GM23338 (cell line): ENCODE measurements at regions not wholly inside any gene's neighbourhood (a gene's known extent, or its start where the extent isn't known, plus 50 kb on each side); places are given as distances from the start of the nearest gene placed in this dataset.

Experiments used
- ATAC-seq: fragments of 200-7000 bp; cut with Tn5 transposase; 3 replicates; pipeline ENCODE4 v1.9.1; 2020
- DNase-seq: peaks from one replicate; pipeline ENCODE4 v3.0.0-alpha.2; 2015; ENCODE audit warnings: low spot score
- H2AFZ ChIP-seq: fragments of 200-600 bp; sonication (generic); 2 replicates; pipeline ENCODE4 v1.8.0; 2016; ENCODE audit warnings: antibody characterized with exemption, mild to moderate bottlenecking, moderate library complexity
- H3F3A ChIP-seq: fragments of 200-600 bp; sonication (generic); replicated peaks from 2 replicates; pipeline ENCODE4 v1.8.0; 2017; ENCODE audit warnings: antibody characterized with exemption, mixed run types, low read depth
- H3K27ac ChIP-seq: fragments of 200-600 bp; sonication (generic); 2 replicates; pipeline ENCODE4 v1.6.1; 2016; ENCODE audit warnings: low read depth
- H3K27me3 ChIP-seq: fragments of 200-600 bp; sonication (generic); 2 replicates; pipeline ENCODE4 v1.8.0; 2016; ENCODE audit warnings: mild to moderate bottlenecking, mixed run types, moderate library complexity; ENCODE audit not compliant: insufficient read depth
- H3K36me3 ChIP-seq: fragments of 200-600 bp; sonication (generic); 2 replicates; pipeline ENCODE4 v1.8.0; 2016; ENCODE audit warnings: mild to moderate bottlenecking; ENCODE audit not compliant: insufficient read depth
- H3K4me1 ChIP-seq: fragments of 200-600 bp; sonication (generic); 2 replicates; pipeline ENCODE4 v1.8.0; 2016; ENCODE audit warnings: mild to moderate bottlenecking, moderate library complexity; ENCODE audit not compliant: insufficient read depth
- H3K4me2 ChIP-seq: fragments of 200-600 bp; sonication (generic); 2 replicates; pipeline ENCODE4 v1.7.1; 2017; ENCODE audit warnings: mixed run types
- H3K4me3 ChIP-seq: fragments of 200-600 bp; sonication (generic); 2 replicates; pipeline ENCODE4 v1.6.1; 2016; ENCODE audit warnings: mixed run types
- H3K79me2 ChIP-seq: fragments of 200-600 bp; sonication (generic); replicated peaks from 2 replicates; pipeline ENCODE4 v1.8.0; 2017; ENCODE audit warnings: mild to moderate bottlenecking; ENCODE audit not compliant: insufficient read depth
- H3K9me2 ChIP-seq: fragments of 200-600 bp; sonication (generic); 2 replicates; pipeline ENCODE4 v1.8.0; 2017; ENCODE audit not compliant: insufficient read depth
- H4K20me1 ChIP-seq: fragments of 200-600 bp; sonication (generic); replicated peaks from 2 replicates; pipeline ENCODE4 v1.8.0; 2017; ENCODE audit warnings: mild to moderate bottlenecking; ENCODE audit not compliant: insufficient read depth
- H3K27ac Mint-ChIP-seq: 2 replicates; pipeline ENCODE4 v1.8.0; 2020; ENCODE audit warnings: inconsistent platforms, mild to moderate bottlenecking, moderate library complexity, mixed read lengths
- H3K27me3 Mint-ChIP-seq: 3 replicates; pipeline ENCODE4 v1.8.0; 2022; ENCODE audit warnings: low read depth, mild to moderate bottlenecking, moderate library complexity, mixed read lengths, inconsistent platforms; ENCODE audit not compliant: insufficient read depth, poor library complexity
- H3K36me3 Mint-ChIP-seq: 3 replicates; pipeline ENCODE4 v1.8.0; 2021; ENCODE audit warnings: low read depth, mild to moderate bottlenecking, inconsistent platforms, moderate library complexity, mixed read lengths
- H3K4me1 Mint-ChIP-seq: 3 replicates; pipeline ENCODE4 v1.8.0; 2020; ENCODE audit warnings: mild to moderate bottlenecking, inconsistent platforms, mixed read lengths
- H3K4me3 Mint-ChIP-seq: 3 replicates; pipeline ENCODE4 v1.8.0; 2021; ENCODE audit warnings: moderate library complexity, mild to moderate bottlenecking, inconsistent platforms, mixed read lengths
- H3K9me3 Mint-ChIP-seq: 3 replicates; pipeline ENCODE4 v1.8.0; 2020; ENCODE audit warnings: moderate library complexity, mild to moderate bottlenecking, inconsistent platforms, mixed read lengths
- CREB1 ChIP-seq: fragments of 250-450 bp; sonication (Bioruptor Pico); IDR thresholded peaks from 2 replicates; pipeline ENCODE4 v1.5.0; 2020; ENCODE audit warnings: low read depth, mild to moderate bottlenecking, moderate library complexity
- EZH2 ChIP-seq: fragments of 200-600 bp; sonication (generic); IDR thresholded peaks from one replicate; pipeline ENCODE4 v1.8.0; 2017; ENCODE audit warnings: antibody characterized with exemption, mild to moderate bottlenecking, low read depth; ENCODE audit not compliant: unreplicated experiment
- EZH2phosphoT487 ChIP-seq: fragments of 200-600 bp; sonication (generic); IDR thresholded peaks from one replicate; pipeline ENCODE4 v1.8.1; 2018; ENCODE audit warnings: antibody characterized with exemption; ENCODE audit not compliant: unreplicated experiment
- NANOG ChIP-seq: IDR thresholded peaks from 2 replicates; pipeline ENCODE4 v1.6.1; 2016; ENCODE audit warnings: antibody characterized with exemption, borderline replicate concordance
- POLR2AphosphoS5 ChIP-seq: IDR thresholded peaks from 2 replicates; pipeline ENCODE4 v1.6.1; 2016; ENCODE audit warnings: antibody characterized with exemption, low read depth
- REST ChIP-seq: IDR thresholded peaks from one replicate; pipeline ENCODE4 v1.6.1; 2018; ENCODE audit warnings: antibody characterized with exemption; ENCODE audit not compliant: unreplicated experiment
- TF ChIP-seq, protein P1 (sequence below), 2 experiments: fragments of 200-600 bp in 1 of 2; sonication (generic) in 1 of 2; conservative IDR thresholded peaks; 2 replicates each; pipeline versions ENCODE4 v1.5.1 to v1.6.1; 2016 to 2017; ENCODE audit warnings: antibody characterized with exemption in 2 of 2, low read depth in 2 of 2, mild to moderate bottlenecking in 2 of 2, moderate library complexity in 1 of 2
- TF ChIP-seq, protein P2 (sequence below): IDR thresholded peaks from 2 replicates; pipeline ENCODE4 v1.6.1; 2016; ENCODE audit warnings: antibody characterized with exemption
- TF ChIP-seq, protein P3 (sequence below): fragments of 250-450 bp; sonication (Bioruptor Pico); IDR thresholded peaks from 2 replicates; pipeline ENCODE4 v1.5.0; 2020; ENCODE audit warnings: mild to moderate bottlenecking, moderate library complexity

GRCh38 chr5:24177821-24178220, 467.0 kb downstream of the CDH10 start:
- H2AFZ ChIP-seq, result no peak overlapping the region

More at GRCh38 chr5:24177821-24178220, 467.0 kb downstream of the CDH10 start:
- H3K36me3 ChIP-seq, result no peaks in the 10 kb centered on the region
- no peak overlapping the region for H3K4me3 ChIP-seq
- no peaks in the 10 kb centered on the region for H4K20me1 ChIP-seq
- H3K27ac ChIP-seq, result no peak overlapping the region
- no peaks in the 10 kb centered on the region for H3K9me2 ChIP-seq
- no peaks in the 10 kb centered on the region for H3K27me3 ChIP-seq
- ATAC-seq (no peak), DNase-seq (peak; percentile 13)
- no peaks in the 10 kb centered on the region for H3K36me3 Mint-ChIP-seq
- TF ChIP-seq, protein P1, sequence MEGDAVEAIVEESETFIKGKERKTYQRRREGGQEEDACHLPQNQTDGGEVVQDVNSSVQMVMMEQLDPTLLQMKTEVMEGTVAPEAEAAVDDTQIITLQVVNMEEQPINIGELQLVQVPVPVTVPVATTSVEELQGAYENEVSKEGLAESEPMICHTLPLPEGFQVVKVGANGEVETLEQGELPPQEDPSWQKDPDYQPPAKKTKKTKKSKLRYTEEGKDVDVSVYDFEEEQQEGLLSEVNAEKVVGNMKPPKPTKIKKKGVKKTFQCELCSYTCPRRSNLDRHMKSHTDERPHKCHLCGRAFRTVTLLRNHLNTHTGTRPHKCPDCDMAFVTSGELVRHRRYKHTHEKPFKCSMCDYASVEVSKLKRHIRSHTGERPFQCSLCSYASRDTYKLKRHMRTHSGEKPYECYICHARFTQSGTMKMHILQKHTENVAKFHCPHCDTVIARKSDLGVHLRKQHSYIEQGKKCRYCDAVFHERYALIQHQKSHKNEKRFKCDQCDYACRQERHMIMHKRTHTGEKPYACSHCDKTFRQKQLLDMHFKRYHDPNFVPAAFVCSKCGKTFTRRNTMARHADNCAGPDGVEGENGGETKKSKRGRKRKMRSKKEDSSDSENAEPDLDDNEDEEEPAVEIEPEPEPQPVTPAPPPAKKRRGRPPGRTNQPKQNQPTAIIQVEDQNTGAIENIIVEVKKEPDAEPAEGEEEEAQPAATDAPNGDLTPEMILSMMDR (conservative IDR thresholded peaks at IDR 0.05; ENCODE audit: low read depth in 2 of 2), result no peak
- TF ChIP-seq NANOG (no peak), POLR2AphosphoS5 (no peak), REST (no peak), EZH2phosphoT487 (no peak), CREB1 (no peak), EZH2 (no peak)
- TF ChIP-seq, protein P2, sequence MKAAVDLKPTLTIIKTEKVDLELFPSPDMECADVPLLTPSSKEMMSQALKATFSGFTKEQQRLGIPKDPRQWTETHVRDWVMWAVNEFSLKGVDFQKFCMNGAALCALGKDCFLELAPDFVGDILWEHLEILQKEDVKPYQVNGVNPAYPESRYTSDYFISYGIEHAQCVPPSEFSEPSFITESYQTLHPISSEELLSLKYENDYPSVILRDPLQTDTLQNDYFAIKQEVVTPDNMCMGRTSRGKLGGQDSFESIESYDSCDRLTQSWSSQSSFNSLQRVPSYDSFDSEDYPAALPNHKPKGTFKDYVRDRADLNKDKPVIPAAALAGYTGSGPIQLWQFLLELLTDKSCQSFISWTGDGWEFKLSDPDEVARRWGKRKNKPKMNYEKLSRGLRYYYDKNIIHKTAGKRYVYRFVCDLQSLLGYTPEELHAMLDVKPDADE, result no peak
- TF ChIP-seq, protein P3, sequence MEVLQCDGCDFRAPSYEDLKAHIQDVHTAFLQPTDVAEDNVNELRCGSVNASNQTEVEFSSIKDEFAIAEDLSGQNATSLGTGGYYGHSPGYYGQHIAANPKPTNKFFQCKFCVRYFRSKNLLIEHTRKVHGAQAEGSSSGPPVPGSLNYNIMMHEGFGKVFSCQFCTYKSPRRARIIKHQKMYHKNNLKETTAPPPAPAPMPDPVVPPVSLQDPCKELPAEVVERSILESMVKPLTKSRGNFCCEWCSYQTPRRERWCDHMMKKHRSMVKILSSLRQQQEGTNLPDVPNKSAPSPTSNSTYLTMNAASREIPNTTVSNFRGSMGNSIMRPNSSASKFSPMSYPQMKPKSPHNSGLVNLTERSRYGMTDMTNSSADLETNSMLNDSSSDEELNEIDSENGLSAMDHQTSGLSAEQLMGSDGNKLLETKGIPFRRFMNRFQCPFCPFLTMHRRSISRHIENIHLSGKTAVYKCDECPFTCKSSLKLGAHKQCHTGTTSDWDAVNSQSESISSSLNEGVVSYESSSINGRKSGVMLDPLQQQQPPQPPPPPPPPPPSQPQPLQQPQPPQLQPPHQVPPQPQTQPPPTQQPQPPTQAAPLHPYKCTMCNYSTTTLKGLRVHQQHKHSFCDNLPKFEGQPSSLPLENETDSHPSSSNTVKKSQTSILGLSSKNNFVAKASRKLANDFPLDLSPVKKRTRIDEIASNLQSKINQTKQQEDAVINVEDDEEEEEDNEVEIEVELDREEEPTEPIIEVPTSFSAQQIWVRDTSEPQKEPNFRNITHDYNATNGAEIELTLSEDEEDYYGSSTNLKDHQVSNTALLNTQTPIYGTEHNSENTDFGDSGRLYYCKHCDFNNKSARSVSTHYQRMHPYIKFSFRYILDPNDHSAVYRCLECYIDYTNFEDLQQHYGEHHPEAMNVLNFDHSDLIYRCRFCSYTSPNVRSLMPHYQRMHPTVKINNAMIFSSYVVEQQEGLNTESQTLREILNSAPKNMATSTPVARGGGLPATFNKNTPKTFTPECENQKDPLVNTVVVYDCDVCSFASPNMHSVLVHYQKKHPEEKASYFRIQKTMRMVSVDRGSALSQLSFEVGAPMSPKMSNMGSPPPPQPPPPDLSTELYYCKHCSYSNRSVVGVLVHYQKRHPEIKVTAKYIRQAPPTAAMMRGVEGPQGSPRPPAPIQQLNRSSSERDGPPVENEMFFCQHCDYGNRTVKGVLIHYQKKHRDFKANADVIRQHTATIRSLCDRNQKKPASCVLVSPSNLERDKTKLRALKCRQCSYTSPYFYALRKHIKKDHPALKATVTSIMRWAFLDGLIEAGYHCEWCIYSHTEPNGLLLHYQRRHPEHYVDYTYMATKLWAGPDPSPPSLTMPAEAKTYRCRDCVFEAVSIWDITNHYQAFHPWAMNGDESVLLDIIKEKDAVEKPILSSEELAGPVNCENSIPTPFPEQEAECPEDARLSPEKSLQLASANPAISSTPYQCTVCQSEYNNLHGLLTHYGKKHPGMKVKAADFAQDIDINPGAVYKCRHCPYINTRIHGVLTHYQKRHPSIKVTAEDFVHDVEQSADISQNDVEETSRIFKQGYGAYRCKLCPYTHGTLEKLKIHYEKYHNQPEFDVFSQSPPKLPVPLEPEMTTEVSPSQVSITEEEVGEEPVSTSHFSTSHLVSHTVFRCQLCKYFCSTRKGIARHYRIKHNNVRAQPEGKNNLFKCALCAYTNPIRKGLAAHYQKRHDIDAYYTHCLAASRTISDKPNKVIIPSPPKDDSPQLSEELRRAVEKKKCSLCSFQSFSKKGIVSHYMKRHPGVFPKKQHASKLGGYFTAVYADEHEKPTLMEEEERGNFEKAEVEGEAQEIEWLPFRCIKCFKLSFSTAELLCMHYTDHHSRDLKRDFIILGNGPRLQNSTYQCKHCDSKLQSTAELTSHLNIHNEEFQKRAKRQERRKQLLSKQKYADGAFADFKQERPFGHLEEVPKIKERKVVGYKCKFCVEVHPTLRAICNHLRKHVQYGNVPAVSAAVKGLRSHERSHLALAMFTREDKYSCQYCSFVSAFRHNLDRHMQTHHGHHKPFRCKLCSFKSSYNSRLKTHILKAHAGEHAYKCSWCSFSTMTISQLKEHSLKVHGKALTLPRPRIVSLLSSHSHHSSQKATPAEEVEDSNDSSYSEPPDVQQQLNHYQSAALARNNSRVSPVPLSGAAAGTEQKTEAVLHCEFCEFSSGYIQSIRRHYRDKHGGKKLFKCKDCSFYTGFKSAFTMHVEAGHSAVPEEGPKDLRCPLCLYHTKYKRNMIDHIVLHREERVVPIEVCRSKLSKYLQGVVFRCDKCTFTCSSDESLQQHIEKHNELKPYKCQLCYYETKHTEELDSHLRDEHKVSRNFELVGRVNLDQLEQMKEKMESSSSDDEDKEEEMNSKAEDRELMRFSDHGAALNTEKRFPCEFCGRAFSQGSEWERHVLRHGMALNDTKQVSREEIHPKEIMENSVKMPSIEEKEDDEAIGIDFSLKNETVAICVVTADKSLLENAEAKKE, result no peak
- peaks cover 12% of the 10 kb centered on the region; the same call in 1 of the 2 replicates for H3K4me1 ChIP-seq
- no peaks in the 10 kb centered on the region for H3K79me2 ChIP-seq
- H3K4me3 Mint-ChIP-seq, result no peak overlapping the region
- no peaks in the 10 kb centered on the region for H3F3A ChIP-seq
- no peaks in the 10 kb centered on the region for H3K27me3 Mint-ChIP-seq
- H3K4me2 ChIP-seq, result no peak overlapping the region
- peaks cover 6% of the 10 kb centered on the region; the same call in 2 of the 3 replicates for H3K4me1 Mint-ChIP-seq
- H3K27ac Mint-ChIP-seq, result no peak overlapping the region
- no peaks in the 10 kb centered on the region for H3K9me3 Mint-ChIP-seq
